ENCODE measurements at regions not wholly inside any gene's neighbourhood (a gene's known extent, or its start where the extent isn't known, plus 50 kb on each side); places are given as distances from the start of the nearest gene placed in this dataset.

- Histone ChIP-seq H3K36me3 (replicated peaks in 1 of 2; ENCODE audit: control insufficient read depth in 1 of 2, insufficient read depth in 2 of 2, low read length in 1 of 2) (no peaks in the 10 kb centered on the region), H3K27me3 (ENCODE audit: insufficient read depth) (no peaks in the 10 kb centered on the region), H3K27ac (ENCODE audit: low read depth in 2 of 2, low read length in 1 of 2) (no peak overlapping the region), H3F3A (replicated peaks; ENCODE audit: insufficient read depth) (no peaks in the 10 kb centered on the region), H3K4me3 (ENCODE audit: low read depth in 2 of 2, low read length in 1 of 2) (no peak overlapping the region), H3K4me1 (ENCODE audit: control insufficient read depth in 1 of 2, insufficient read depth in 2 of 2, low read depth in 1 of 2, low read length in 1 of 2) (no peaks in the 10 kb centered on the region), H3K79me2 (ENCODE audit: insufficient read depth) (no peaks in the 10 kb centered on the region), H2AFZ (ENCODE audit: low read depth) (no peak overlapping the region), H3K9me3 (no peaks in the 10 kb centered on the region), H4K20me1 (ENCODE audit: insufficient read depth) (no peaks in the 10 kb centered on the region), H3K9ac (no peak overlapping the region), H3K9me2 (no peaks in the 10 kb centered on the region), H3K4me2 (no peak overlapping the region)
- POLR2A ChIA-PET = no interaction called here
- CTCF ChIA-PET = no interaction called here
- TF ChIP-seq EP300 (IDR thresholded peaks at IDR 0.05; ENCODE audit: borderline replicate concordance in 1 of 2, low read depth in 1 of 2, low read length in 1 of 2) = no peak
- no peak for TF ChIP-seq POLR2AphosphoS5 (IDR thresholded peaks at IDR 0.05; ENCODE audit: low read depth, low read length)
- TF ChIP-seq RAD21 (IDR thresholded peaks at IDR 0.05; ENCODE audit: low read length) = no peak
- TF ChIP-seq EZH2phosphoT487 (IDR thresholded peaks at IDR 0.05; ENCODE audit: borderline replicate concordance, low read depth) = no peak
- TF ChIP-seq USF1 (IDR thresholded peaks at IDR 0.05; ENCODE audit: borderline replicate concordance, low read depth) = no peak
- TF ChIP-seq NFIC (IDR thresholded peaks at IDR 0.05; ENCODE audit: borderline replicate concordance) = no peak
- no peak for TF ChIP-seq REST (IDR thresholded peaks at IDR 0.05; ENCODE audit: low read depth, low read length)
- no peak for TF ChIP-seq TAF1 (IDR thresholded peaks at IDR 0.05; ENCODE audit: borderline replicate concordance, low read depth, low read length)
- no peak for TF ChIP-seq FOSL2 (IDR thresholded peaks at IDR 0.05; ENCODE audit: borderline replicate concordance, low read depth)
- no peak for TF ChIP-seq JUND (IDR thresholded peaks at IDR 0.05)
- TF ChIP-seq ELF1 (IDR thresholded peaks at IDR 0.05) = no peak
- no peak for DNase-seq
- 67% methylated on average over 8 of the region's 8 CpGs for WGBS (ENCODE audit: low lambda C conversion rate)
Observed at GRCh38 chr3:74135808-74136207, 478.7 kb downstream of the CNTN3 start.

GRCh38 chr3:74134831-74135230 is 479.6 kb downstream of the CNTN3 start:
- H3K4me3 ChIP-seq (ENCODE audit: low read depth in 2 of 2, low read length in 1 of 2) = no peak overlapping the region
- no peak overlapping the region for H3K9ac ChIP-seq
- H3K9me2 ChIP-seq = no peaks in the 10 kb centered on the region
- no peak overlapping the region for H2AFZ ChIP-seq (ENCODE audit: low read depth)
- no peaks in the 10 kb centered on the region for H3K9me3 ChIP-seq
- WGBS (ENCODE audit: low lambda C conversion rate) = 17% methylated on average over 2 of the region's 2 CpGs
- no peak for TF ChIP-seq FOXJ3 (CRISPR knock-in tag; IDR thresholded peaks at IDR 0.05)
- no peak for TF ChIP-seq MEF2A (IDR thresholded peaks at IDR 0.05; ENCODE audit: borderline replicate concordance, low read depth)
- TF ChIP-seq NFIC (IDR thresholded peaks at IDR 0.05; ENCODE audit: borderline replicate concordance) = no peak
- no peak for TF ChIP-seq GABPA (IDR thresholded peaks at IDR 0.05; ENCODE audit: low read depth)
- TF ChIP-seq YY1 (IDR thresholded peaks at IDR 0.05; ENCODE audit: low read depth) = no peak
- TF ChIP-seq USF1 (IDR thresholded peaks at IDR 0.05; ENCODE audit: borderline replicate concordance, low read depth) = no peak
- TF ChIP-seq USF2 (IDR thresholded peaks at IDR 0.05; ENCODE audit: borderline replicate concordance, low read depth, low read length) = no peak
- no peak for TF ChIP-seq FOXM1 (IDR thresholded peaks at IDR 0.05; ENCODE audit: low read depth)
- TF ChIP-seq MXI1 (IDR thresholded peaks at IDR 0.05; ENCODE audit: low read depth, low read length) = no peak
- no peak for TF ChIP-seq POLR2AphosphoS5 (IDR thresholded peaks at IDR 0.05; ENCODE audit: low read depth, low read length)
- TF ChIP-seq ELF1 (IDR thresholded peaks at IDR 0.05) = no peak
- no peak for TF ChIP-seq EZH2phosphoT487 (IDR thresholded peaks at IDR 0.05; ENCODE audit: borderline replicate concordance, low read depth)
- TF ChIP-seq CHD2 (IDR thresholded peaks at IDR 0.05; ENCODE audit: low read length, partially characterized antibody) = no peak
- TF ChIP-seq RAD21 (IDR thresholded peaks at IDR 0.05; ENCODE audit: low read length) = no peak
- TF ChIP-seq SMC3 (IDR thresholded peaks at IDR 0.05; ENCODE audit: low read depth, low read length) = no peak
- TF ChIP-seq TCF12 (IDR thresholded peaks at IDR 0.05) = no peak
- TF ChIP-seq FOSL2 (IDR thresholded peaks at IDR 0.05; ENCODE audit: borderline replicate concordance, low read depth) = no peak
- TF ChIP-seq RCOR1 (IDR thresholded peaks at IDR 0.05; ENCODE audit: low read length) = no peak
- H3F3A ChIP-seq (replicated peaks; ENCODE audit: insufficient read depth) = no peaks in the 10 kb centered on the region
- no peak overlapping the region for H3K27ac ChIP-seq (ENCODE audit: low read depth in 2 of 2, low read length in 1 of 2)
- H3K4me1 ChIP-seq (ENCODE audit: control insufficient read depth in 1 of 2, insufficient read depth in 2 of 2, low read depth in 1 of 2, low read length in 1 of 2) = no peaks in the 10 kb centered on the region
- no peak for DNase-seq
- ChIA-PET POLR2A (no interaction called here), CTCF (no interaction called here)
- H3K36me3 ChIP-seq (replicated peaks in 1 of 2; ENCODE audit: control insufficient read depth in 1 of 2, insufficient read depth in 2 of 2, low read length in 1 of 2) = no peaks in the 10 kb centered on the region
- H3K4me2 ChIP-seq = no peak overlapping the region
- no peaks in the 10 kb centered on the region for H3K27me3 ChIP-seq (ENCODE audit: insufficient read depth)
- H3K79me2 ChIP-seq (ENCODE audit: insufficient read depth) = no peaks in the 10 kb centered on the region
- no peaks in the 10 kb centered on the region for H4K20me1 ChIP-seq (ENCODE audit: insufficient read depth)
